GM21447 (cell line): ENCODE measurements at regions not wholly inside any gene's neighbourhood (a gene's known extent, or its start where the extent isn't known, plus 50 kb on each side); places are given as distances from the start of the nearest gene placed in this dataset.

Experiments
- ATAC-seq: cut with Tn5 transposase; IDR thresholded peaks from one replicate; pipeline ENCODE4 v1.9.1; 2021; ENCODE audit not compliant: unreplicated experiment

- ATAC-seq = no peak
Measured at GRCh38 chr15:39431376-39431775, 149.5 kb upstream of the THBS1 start.

GRCh38 chr15:39432026-39432425, 148.9 kb upstream of the THBS1 start:
- ATAC-seq = no peak

GRCh38 chr15:39432912-39433348, 147.9 kb upstream of the THBS1 start:
- no peak for ATAC-seq

GRCh38 chr15:39433376-39433775, 147.5 kb upstream of the THBS1 start:
- no peak for ATAC-seq

GRCh38 chr15:39434163-39434562, 146.7 kb upstream of the THBS1 start:
- no peak for ATAC-seq

- no peak for ATAC-seq
Measured at GRCh38 chr15:39434751-39435238, 146.1 kb upstream of the THBS1 start.

GRCh38 chr15:39435244-39435643, 145.6 kb upstream of the THBS1 start:
- no peak for ATAC-seq

- ATAC-seq = no peak
Measured at GRCh38 chr15:39438260-39438659, 142.6 kb upstream of the THBS1 start.

- no peak for ATAC-seq
Measured at GRCh38 chr15:39438799-39439592, 141.9 kb upstream of the THBS1 start.

- ATAC-seq = no peak
Measured at GRCh38 chr15:39442898-39443297, 138.0 kb upstream of the THBS1 start.

GRCh38 chr15:39443659-39444219, 137.1 kb upstream of the THBS1 start:
- no peak for ATAC-seq

- no peak for ATAC-seq
Measured at GRCh38 chr15:39444735-39445470, 136.0 kb upstream of the THBS1 start.

- ATAC-seq = no peak
Measured at GRCh38 chr15:39445931-39446330, 134.9 kb upstream of the THBS1 start.

- no peak for ATAC-seq
Measured at GRCh38 chr15:39447346-39447745, 133.5 kb upstream of the THBS1 start.

GRCh38 chr15:39447881-39448280, 133.0 kb upstream of the THBS1 start:
- ATAC-seq = no peak

- no peak for ATAC-seq
Measured at GRCh38 chr15:39448409-39448808, 132.5 kb upstream of the THBS1 start.

- ATAC-seq = no peak
Measured at GRCh38 chr15:39451121-39451688, 129.7 kb upstream of the THBS1 start.

GRCh38 chr15:39451871-39452270, 129.0 kb upstream of the THBS1 start:
- ATAC-seq = no peak

- ATAC-seq = no peak
Measured at GRCh38 chr15:39453620-39454019, 127.3 kb upstream of the THBS1 start.

GRCh38 chr15:39454189-39454986, 126.5 kb upstream of the THBS1 start:
- no peak for ATAC-seq
